Ascending aorta (tissue), 2 donors: ENCODE measurements at regions not wholly inside any gene's neighbourhood (a gene's known extent, or its start where the extent isn't known, plus 50 kb on each side); places are given as distances from the start of the nearest gene placed in this dataset.

Experiments
- DNase-seq, 2 donors: peaks; one replicate each; pipeline ENCODE4 v3.0.0-alpha.2; 2019; ENCODE audit warnings: low spot score in 2 of 2
- H3K27ac ChIP-seq, 2 donors: fragments of 200-600 bp; sonication (generic); one replicate each; pipeline ENCODE4 v1.5.1; 2016 to 2017; ENCODE audit warnings: mild to moderate bottlenecking in 1 of 2
- H3K27me3 ChIP-seq: fragments of 200-600 bp; sonication (generic); one replicate; pipeline ENCODE4 v1.5.1; 2017
- H3K36me3 ChIP-seq, 2 donors: fragments of 200-600 bp; sonication (generic); one replicate each; pipeline ENCODE4 v1.5.1; 2016
- H3K4me1 ChIP-seq, 2 donors: fragments of 200-600 bp; sonication (generic); one replicate each; pipeline ENCODE4 v1.5.1; 2016 to 2017; ENCODE audit warnings: mild to moderate bottlenecking in 1 of 2
- H3K4me3 ChIP-seq, 2 donors: fragments of 200-600 bp; sonication (generic); one replicate each; pipeline ENCODE4 v1.5.1; 2016 to 2017; ENCODE audit warnings: mild to moderate bottlenecking in 1 of 2
- H3K9me3 ChIP-seq, 2 donors: fragments of 200-600 bp; sonication (generic); one replicate each; pipeline ENCODE4 v1.5.1; 2016
- intact Hi-C: fragments of 100-400 bp; cut with DNase I; formaldehyde crosslinking; loops from one replicate; pipeline ENCODE4 v1.15.1; 2023
- TF ChIP-seq, protein P1 (sequence below), 3 experiments: fragments of 200-600 bp in 2 of 3; fragments of 450-650 bp in 1 of 3; sonication (generic) in 2 of 3; IDR thresholded peaks; one replicate each; pipeline ENCODE4 v1.5.1; 2016 to 2019; ENCODE audit warnings: antibody characterized with exemption in 3 of 3, mild to moderate bottlenecking in 1 of 3, moderate library complexity in 1 of 3

DNA sequence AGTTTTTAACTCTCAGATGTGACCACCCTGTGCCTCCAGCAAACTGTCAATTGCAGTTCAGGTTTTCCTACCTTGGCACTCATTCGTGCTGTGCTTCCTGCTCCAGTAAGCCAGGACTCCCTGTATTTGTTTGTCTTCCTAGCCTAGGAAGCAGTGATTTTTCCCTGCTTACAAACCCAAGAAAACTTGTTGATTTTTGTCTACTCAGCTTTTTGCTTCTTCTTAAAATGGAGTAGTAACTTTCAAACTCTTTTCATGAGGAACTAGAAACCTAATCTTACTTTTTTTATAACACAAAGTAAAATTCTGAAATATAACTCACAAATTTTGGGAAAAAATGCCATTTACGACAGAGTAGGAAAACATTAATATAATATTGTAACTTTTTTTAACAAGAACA lies 150.6 kb upstream of the TMEFF2 start:
- TF ChIP-seq, protein P1, sequence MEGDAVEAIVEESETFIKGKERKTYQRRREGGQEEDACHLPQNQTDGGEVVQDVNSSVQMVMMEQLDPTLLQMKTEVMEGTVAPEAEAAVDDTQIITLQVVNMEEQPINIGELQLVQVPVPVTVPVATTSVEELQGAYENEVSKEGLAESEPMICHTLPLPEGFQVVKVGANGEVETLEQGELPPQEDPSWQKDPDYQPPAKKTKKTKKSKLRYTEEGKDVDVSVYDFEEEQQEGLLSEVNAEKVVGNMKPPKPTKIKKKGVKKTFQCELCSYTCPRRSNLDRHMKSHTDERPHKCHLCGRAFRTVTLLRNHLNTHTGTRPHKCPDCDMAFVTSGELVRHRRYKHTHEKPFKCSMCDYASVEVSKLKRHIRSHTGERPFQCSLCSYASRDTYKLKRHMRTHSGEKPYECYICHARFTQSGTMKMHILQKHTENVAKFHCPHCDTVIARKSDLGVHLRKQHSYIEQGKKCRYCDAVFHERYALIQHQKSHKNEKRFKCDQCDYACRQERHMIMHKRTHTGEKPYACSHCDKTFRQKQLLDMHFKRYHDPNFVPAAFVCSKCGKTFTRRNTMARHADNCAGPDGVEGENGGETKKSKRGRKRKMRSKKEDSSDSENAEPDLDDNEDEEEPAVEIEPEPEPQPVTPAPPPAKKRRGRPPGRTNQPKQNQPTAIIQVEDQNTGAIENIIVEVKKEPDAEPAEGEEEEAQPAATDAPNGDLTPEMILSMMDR (IDR thresholded peaks at IDR 0.05), result no peak
- Histone ChIP-seq H3K27ac (no peak overlapping the region), H3K36me3 (no peaks in the 10 kb centered on the region), H3K27me3 (no peaks in the 10 kb centered on the region), H3K9me3 (no peaks in the 10 kb centered on the region), H3K4me3 (no peak overlapping the region), H3K4me1 (no peaks in the 10 kb centered on the region)
- DNase-seq, result no peak
- intact Hi-C loops, result no loop called here

DNA sequence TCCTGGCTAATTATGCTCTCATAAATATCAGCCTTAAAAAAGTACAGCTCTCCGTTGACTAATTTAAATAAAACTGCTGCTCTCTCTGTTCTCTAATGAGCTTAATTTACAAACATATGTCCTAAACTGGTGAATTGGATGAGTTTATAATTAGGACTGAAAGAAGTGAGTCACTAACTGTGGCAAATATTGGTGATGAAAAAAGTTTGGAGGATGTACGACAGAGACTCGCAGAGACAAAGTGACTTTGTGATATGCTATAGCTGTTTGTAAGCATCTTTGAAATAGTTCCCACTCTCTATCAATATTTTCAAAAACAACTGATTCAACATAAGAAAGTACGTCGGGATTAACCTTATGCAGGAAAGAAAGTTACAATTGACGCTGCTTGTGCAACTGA lies 138.9 kb upstream of the TMEFF2 start:
- intact Hi-C loops, result no loop called here
- Histone ChIP-seq H3K4me3 (no peak overlapping the region), H3K27ac (no peak overlapping the region), H3K9me3 (no peaks in the 10 kb centered on the region), H3K27me3 (no peaks in the 10 kb centered on the region), H3K36me3 (no peaks in the 10 kb centered on the region), H3K4me1 (no peaks in the 10 kb centered on the region)
- TF ChIP-seq, protein P1 (IDR thresholded peaks at IDR 0.05), result no peak
- DNase-seq, result no peak

DNA sequence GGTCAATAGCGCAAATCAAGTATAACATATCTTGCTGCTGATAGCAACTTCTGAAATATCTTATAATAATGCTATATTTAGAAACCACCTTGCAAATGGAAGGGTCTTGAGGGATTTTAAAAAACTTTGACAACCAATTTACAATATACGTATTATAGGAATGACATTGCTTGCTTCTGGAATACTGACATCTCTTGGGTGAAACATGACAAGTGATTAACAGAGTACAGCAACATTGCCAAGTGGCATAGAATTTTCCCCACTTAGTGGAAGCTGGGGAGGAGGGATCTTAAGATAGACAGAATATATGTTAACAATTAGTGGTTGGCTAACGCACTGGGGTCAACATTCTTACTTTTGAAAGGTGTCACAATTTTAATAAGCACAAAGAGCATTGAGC lies 133.6 kb upstream of the TMEFF2 start:
- TF ChIP-seq, protein P1 (IDR thresholded peaks at IDR 0.05), result no peak
- no peaks in the 10 kb centered on the region for H3K36me3 ChIP-seq
- H3K4me1 ChIP-seq, result no peaks in the 10 kb centered on the region
- H3K4me3 ChIP-seq, result no peak overlapping the region
- DNase-seq, result no peak
- H3K9me3 ChIP-seq, result no peaks in the 10 kb centered on the region
- intact Hi-C loops, result no loop called here
- no peak overlapping the region for H3K27ac ChIP-seq
- no peaks in the 10 kb centered on the region for H3K27me3 ChIP-seq

DNA sequence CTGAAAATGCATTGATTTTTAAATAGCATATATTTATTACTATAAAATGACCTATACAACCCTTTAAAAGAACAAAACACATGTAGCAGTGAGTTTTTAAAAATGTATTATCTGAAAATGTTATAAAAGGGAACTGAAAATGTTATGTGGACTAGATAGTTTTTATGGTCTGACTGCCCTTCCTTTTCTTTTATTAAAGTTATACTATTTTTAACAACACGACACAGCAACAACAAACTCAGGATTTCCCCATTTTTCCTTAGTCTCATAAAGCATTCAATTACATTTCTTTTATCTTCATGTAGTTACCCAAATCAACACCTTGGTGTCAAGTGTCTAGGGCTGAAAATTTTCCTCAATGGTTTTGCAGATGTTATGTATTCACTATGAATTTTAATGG lies 132.8 kb upstream of the TMEFF2 start:
- no peak overlapping the region for H3K4me3 ChIP-seq
- H3K9me3 ChIP-seq, result no peaks in the 10 kb centered on the region
- no peaks in the 10 kb centered on the region for H3K27me3 ChIP-seq
- no peaks in the 10 kb centered on the region for H3K36me3 ChIP-seq
- intact Hi-C loops, result no loop called here
- H3K27ac ChIP-seq, result no peak overlapping the region
- TF ChIP-seq, protein P1 (IDR thresholded peaks at IDR 0.05), result no peak
- no peaks in the 10 kb centered on the region for H3K4me1 ChIP-seq
- DNase-seq, result no peak

DNA sequence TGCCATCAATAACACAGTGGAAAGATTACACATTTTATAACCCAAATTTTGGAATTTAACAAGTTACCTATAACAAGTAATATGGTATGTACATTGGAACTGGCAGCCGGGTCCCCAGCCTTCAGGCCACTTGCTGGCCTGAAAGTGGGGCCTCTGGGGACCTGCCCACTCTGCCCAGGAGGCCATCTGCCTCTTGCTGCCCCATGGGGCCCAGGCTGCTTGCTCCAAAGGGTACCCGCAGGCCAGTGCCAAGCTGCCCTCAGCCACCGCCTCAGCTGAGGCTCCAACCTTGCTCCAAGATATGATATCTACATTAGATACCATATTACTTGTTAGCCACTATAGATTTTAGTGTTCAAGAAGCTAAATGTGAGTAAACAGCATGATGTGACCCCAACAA lies 120.8 kb upstream of the TMEFF2 start:
- DNase-seq, result no peak

More for the DNA sequence above, 120.8 kb upstream of the TMEFF2 start:
- Histone ChIP-seq H3K27me3 (no peaks in the 10 kb centered on the region), H3K4me1 (no peaks in the 10 kb centered on the region), H3K27ac (no peak overlapping the region), H3K4me3 (no peak overlapping the region), H3K36me3 (no peaks in the 10 kb centered on the region), H3K9me3 (no peaks in the 10 kb centered on the region)
- TF ChIP-seq, protein P1 (IDR thresholded peaks at IDR 0.05), result no peak
- intact Hi-C loops, result no loop called here
